Stimulated activated CD4-positive, alpha-beta T cell treated with anti-CD3 and anti-CD28 coated beads, Interleukin-4, amount 100 ng/mL, for 4 hours (primary cell): ENCODE measurements at regions not wholly inside any gene's neighbourhood (a gene's known extent, or its start where the extent isn't known, plus 50 kb on each side); places are given as distances from the start of the nearest gene placed in this dataset.
"Not testable (repeated sequence)": the region's sequence is repeated elsewhere in the genome, so short reads cannot be mapped to it uniquely, and the experiment has no call there.

ENCODE experiments used
- DNase-seq, 2 experiments: peaks; one replicate each; pipeline ENCODE4 v3.0.0-alpha.2; 2020

DNA sequence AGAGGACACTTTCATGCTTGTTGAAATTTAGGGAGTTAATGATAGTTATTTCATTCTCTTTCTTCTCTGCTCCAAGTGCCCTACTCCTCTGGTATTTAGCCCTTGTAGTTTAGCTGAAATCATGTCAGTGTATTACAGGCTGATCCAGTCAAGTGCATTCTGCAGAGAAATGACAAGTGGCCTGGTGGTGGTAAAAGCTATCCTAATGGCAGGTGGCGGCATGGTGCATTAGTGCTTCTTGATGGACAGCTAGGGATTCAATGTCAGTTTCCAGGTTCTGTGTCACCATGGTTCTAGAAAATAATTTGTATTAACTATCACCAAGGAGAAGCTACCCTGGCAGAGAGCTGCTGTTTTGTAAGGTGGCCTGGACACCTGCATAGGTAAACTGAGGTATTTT is 90.0 kb upstream of the BNIP2 start:
- DNase-seq: no peak

DNA sequence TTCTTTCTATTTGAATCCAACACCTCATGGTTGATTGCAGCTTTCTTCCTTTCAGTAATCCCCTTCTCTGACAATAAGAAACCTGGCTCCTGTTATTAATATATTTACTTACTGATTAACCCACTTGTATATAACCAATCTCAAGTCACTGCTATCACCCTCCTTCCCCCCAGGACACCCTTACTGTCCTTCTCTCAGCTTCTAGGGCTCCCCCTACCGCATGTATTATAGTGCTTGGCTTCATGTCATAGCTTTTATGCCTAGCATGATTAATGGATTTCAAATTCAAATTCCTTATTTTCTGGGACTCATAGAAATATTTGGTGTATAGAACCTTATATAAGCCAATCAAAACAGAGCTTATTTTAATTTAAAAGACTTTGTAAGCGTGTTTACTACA is 75.7 kb upstream of the BNIP2 start:
- no peak for DNase-seq

DNA sequence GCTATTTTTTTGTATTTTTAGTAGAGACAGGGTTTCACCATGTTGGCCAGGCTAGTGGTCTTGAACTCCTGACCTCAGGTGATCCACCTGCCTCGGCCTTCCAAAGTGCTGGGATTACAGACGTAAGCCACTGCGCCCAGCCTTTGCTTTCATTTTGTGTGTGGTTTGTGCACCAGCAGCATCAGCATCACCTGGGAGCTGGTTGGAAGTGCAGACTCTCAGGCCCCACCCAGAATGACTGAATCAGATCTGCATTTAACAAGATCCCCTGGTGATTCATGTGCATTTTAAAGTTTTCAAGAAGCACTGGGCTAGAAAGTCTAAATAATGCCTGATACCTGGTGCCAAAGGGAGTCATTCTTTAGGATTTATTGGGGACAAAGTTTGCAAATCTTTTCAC is 73.4 kb upstream of the BNIP2 start:
- no peak for DNase-seq

DNA sequence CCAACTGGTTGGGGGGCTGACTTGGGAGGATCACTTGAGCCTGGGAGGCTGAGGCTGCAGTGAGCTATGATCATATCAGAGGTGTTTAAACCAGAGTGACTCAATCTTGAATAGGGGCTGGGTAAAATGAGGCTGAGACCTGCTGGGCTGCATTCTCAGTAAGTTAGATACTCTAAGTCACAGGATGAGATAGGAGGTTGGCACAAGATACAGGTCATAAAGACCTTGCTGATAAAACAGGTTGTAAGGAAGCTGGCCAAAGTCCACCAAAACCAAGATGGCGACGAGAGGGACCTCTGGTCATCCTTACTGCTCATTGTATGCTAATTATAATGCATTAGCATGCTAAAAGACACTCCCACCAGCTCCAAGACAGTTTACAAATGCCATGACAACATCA is 71.1 kb upstream of the BNIP2 start:
- DNase-seq: not testable (repeated sequence)

DNA sequence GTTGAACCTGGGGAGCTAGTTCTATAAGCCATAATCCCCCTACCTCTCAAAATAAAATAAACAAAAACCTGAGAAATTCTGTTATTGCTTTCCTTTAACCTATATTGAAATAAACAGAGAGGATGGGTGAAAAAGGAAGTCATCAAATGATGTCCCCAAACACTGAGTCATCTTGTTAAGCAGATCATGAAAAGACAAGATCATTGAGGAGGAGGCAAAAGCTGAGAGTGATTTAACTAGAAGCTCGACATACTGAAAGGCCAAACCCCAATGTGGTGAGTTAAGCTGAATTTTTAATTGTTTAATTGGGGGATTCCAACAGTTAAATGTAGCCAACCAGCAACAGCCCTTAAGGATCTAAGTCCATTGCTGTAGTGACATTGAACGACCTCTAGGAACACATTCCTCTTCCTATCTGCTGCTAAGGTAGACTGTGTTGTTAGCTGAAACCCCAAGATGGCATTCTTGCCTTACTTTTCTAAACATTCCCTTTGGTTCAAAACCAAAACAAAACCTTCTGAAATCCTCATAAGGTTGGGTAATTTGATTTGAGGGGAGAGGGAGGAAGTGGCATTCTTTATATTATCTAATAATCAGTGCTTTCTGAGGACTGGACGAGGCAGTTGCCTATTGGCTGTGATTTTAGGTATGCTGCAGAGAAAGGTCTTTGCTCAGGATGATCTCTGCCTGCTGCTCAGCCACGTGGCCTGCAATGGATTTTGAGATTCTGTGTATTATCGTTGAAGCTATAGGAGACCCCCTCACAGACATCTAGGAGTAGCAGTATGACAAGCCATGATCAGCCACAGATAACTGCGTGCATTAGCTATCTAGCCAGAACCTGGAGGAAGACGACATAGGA is 62.7 kb upstream of the BNIP2 start:
- DNase-seq: no peak

DNA sequence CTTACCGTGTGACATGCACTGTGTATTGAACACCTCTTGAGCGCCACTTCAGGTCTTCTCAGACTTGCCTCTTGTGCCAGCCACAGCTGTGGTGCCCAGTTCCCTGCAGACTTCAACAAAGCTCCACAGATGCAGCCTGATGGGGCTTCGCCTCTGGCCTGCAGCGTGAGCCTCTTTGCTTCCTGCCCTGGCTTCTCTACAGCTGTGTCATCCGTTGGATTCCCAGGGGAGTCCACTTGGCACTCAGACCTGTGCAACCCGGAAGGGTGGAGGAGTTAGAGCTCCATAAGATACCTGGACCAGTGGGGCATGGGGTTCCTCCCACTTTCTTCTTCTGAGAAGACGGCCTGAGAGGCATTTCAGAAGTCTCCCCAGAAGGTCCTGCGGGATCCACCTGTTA is 57.7 kb upstream of the BNIP2 start:
- no peak for DNase-seq

DNA sequence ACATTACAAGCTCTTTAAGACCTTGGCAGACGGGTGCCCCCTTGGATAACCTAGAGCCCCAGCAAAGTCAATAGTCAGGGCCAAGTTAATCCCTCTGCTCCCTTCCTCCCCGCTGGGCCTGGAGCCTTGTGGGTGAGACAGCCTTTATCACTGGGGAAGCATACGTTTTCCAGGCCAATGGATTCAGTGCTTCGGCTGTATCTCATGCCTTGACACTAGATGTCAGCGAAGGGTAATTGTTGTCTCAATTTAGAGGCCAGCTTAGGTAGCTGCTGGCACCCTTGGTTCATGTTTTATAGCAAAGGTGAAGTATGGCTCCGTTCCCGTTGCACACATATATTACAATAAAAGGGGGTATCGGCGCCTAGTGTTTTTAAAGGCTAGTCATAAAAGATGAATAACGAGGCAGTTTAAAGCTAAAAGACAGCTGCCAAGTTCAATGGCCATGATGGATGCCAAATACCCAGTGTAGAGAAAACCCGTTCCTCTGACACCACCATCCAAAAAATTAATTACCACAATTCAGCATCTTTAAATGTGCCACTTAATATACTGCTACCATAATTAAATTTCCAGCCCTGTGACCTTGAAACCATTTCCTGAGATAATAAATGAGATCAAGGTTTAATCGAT is 52.3 kb upstream of the BNIP2 start:
- no peak for DNase-seq

DNA sequence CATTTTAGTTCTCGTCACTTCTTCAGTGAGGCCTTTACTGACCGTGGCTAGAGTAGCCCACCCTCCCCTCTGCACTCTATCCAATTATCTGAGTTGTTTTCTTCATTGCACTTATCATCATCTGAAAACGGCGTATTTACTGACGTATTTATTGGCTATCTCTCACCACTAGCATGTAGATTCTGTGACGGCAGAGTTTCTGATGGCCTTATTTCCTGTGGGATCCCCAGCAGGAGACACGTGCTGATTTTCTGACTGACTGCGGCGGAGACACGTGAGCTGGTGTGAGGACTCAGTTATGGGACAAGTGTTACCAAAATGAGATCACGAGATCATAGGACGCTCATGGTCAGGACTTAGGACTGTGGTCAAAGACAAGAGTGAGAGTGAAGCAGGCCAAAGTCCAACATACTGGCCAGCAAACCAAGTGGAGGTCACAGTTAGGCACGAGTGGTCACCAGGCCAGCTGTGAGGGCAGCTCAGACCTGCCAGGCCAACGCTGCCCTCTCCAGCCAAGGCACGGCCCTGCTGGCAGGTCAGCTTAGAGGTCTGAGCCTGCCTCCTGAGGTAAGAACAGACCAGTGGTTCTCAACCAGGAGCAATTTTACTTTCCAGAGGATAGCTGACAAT is 50.6 kb upstream of the BNIP2 start:
- no peak for DNase-seq
